SU-DHL-6 (cell line): ENCODE measurements at regions not wholly inside any gene's neighbourhood (a gene's known extent, or its start where the extent isn't known, plus 50 kb on each side); places are given as distances from the start of the nearest gene placed in this dataset.

Source experiments
- EZH2phosphoT487 ChIP-seq: fragments of 200-600 bp; sonication (generic), shearing (Covaris generic); conservative IDR thresholded peaks from 2 replicates; pipeline ENCODE4 v1.6.1; 2018; ENCODE audit warnings: mild to moderate bottlenecking, antibody characterized with exemption, low read length, moderate library complexity, mixed read lengths
- TF ChIP-seq, protein P1 (sequence below): fragments of 200-600 bp; sonication (generic); IDR thresholded peaks from one replicate; pipeline ENCODE4 v1.5.1; 2017; ENCODE audit warnings: antibody characterized with exemption, mild to moderate bottlenecking, low read length, moderate library complexity; ENCODE audit not compliant: insufficient read depth, poor library complexity, severe bottlenecking

DNA sequence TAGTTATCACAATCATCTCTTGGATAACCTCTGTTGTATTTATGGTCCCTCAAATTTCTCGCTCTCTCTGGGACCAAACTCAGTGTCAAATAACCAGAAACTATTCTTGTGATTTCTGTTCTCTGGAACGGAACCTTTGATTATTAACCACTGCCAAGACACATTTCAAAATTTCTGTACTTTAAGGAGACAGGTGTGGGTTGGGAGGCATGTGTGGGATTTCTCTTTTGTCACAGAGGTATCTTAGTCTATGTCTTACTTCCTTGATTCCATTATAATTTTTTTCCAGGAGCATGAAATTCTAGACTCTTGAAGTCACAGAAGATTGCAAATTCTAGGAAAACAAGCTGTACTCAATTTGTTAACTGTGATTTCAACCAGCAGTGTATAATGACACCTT, 919.0 kb upstream of the B3GALT2 start:
- TF ChIP-seq, protein P1, sequence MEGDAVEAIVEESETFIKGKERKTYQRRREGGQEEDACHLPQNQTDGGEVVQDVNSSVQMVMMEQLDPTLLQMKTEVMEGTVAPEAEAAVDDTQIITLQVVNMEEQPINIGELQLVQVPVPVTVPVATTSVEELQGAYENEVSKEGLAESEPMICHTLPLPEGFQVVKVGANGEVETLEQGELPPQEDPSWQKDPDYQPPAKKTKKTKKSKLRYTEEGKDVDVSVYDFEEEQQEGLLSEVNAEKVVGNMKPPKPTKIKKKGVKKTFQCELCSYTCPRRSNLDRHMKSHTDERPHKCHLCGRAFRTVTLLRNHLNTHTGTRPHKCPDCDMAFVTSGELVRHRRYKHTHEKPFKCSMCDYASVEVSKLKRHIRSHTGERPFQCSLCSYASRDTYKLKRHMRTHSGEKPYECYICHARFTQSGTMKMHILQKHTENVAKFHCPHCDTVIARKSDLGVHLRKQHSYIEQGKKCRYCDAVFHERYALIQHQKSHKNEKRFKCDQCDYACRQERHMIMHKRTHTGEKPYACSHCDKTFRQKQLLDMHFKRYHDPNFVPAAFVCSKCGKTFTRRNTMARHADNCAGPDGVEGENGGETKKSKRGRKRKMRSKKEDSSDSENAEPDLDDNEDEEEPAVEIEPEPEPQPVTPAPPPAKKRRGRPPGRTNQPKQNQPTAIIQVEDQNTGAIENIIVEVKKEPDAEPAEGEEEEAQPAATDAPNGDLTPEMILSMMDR: no peak
- TF ChIP-seq EZH2phosphoT487: no peak
